Parathyroid adenoma (tissue), 2 donors: ENCODE measurements at regions not wholly inside any gene's neighbourhood (a gene's known extent, or its start where the extent isn't known, plus 50 kb on each side); places are given as distances from the start of the nearest gene placed in this dataset.

Source experiments
- H2AFZ ChIP-seq: fragments of 300-600 bp; sonication (generic); one replicate; pipeline ENCODE4 v1.7.0; 2017; ENCODE audit warnings: antibody characterized with exemption, mild to moderate bottlenecking
- H3K27ac ChIP-seq: fragments of 300-600 bp; sonication (generic); one replicate; pipeline ENCODE4 v1.7.0; 2017
- H3K27me3 ChIP-seq: fragments of 300-600 bp; sonication (generic); one replicate; pipeline ENCODE4 v1.7.0; 2017; ENCODE audit warnings: low read length; ENCODE audit not compliant: control insufficient read depth, insufficient read depth
- H3K36me3 ChIP-seq: fragments of 300-600 bp; sonication (generic); one replicate; pipeline ENCODE4 v1.7.0; 2017; ENCODE audit warnings: low read length; ENCODE audit not compliant: control insufficient read depth, insufficient read depth
- H3K4me1 ChIP-seq: fragments of 300-600 bp; sonication (generic); one replicate; pipeline ENCODE4 v1.7.0; 2017; ENCODE audit warnings: control low read depth
- H3K4me2 ChIP-seq: fragments of 300-600 bp; sonication (generic); one replicate; pipeline ENCODE4 v1.7.0; 2017; ENCODE audit warnings: low read length
- H3K4me3 ChIP-seq: fragments of 300-600 bp; sonication (generic); one replicate; pipeline ENCODE4 v1.7.0; 2017; ENCODE audit warnings: low read depth, low read length
- H3K79me2 ChIP-seq: fragments of 300-600 bp; sonication (generic); one replicate; pipeline ENCODE4 v1.7.0; 2017; ENCODE audit warnings: control low read depth
- H3K9ac ChIP-seq: fragments of 300-600 bp; sonication (generic); one replicate; pipeline ENCODE4 v1.7.0; 2017; ENCODE audit warnings: mild to moderate bottlenecking
- H3K9me3 ChIP-seq: fragments of 300-600 bp; sonication (generic); one replicate; pipeline ENCODE4 v1.7.0; 2017; ENCODE audit warnings: low read length; ENCODE audit not compliant: control insufficient read depth
- CTCF ChIP-seq: fragments of 300-600 bp; sonication (generic); IDR thresholded peaks from one replicate; pipeline ENCODE4 v1.7.0; 2017; ENCODE audit warnings: antibody characterized with exemption, mild to moderate bottlenecking
- donor health status: primary hyperparathyroidism.

- Histone ChIP-seq H3K4me3 (no peak overlapping the region), H3K36me3 (no peaks in the 10 kb centered on the region), H3K27ac (no peak overlapping the region), H3K9me3 (no peaks in the 10 kb centered on the region), H2AFZ (no peak overlapping the region), H3K4me1 (no peaks in the 10 kb centered on the region), H3K9ac (no peak overlapping the region), H3K4me2 (no peak overlapping the region), H3K79me2 (no peaks in the 10 kb centered on the region), H3K27me3 (no peaks in the 10 kb centered on the region)
- TF ChIP-seq CTCF: no peak
Measured at GRCh38 chr2:215760557-215760956, 252.8 kb downstream of the MREG start.

- no peaks in the 10 kb centered on the region for H3K79me2 ChIP-seq
- no peaks in the 10 kb centered on the region for H3K9me3 ChIP-seq
- no peak for TF ChIP-seq CTCF
- no peaks in the 10 kb centered on the region for H3K27me3 ChIP-seq
- no peak overlapping the region for H3K27ac ChIP-seq
- no peak overlapping the region for H3K9ac ChIP-seq
- no peak overlapping the region for H3K4me2 ChIP-seq
- no peaks in the 10 kb centered on the region for H3K36me3 ChIP-seq
- no peak overlapping the region for H3K4me3 ChIP-seq
- no peak overlapping the region for H2AFZ ChIP-seq
- no peaks in the 10 kb centered on the region for H3K4me1 ChIP-seq
Measured at GRCh38 chr2:215760091-215760490, 253.3 kb downstream of the MREG start.

- H3K27ac ChIP-seq: no peak overlapping the region
- no peak for TF ChIP-seq CTCF
Measured at GRCh38 chr2:215758691-215759090, 254.7 kb downstream of the MREG start.

GRCh38 chr2:215756346-215756730 is 257.0 kb downstream of the MREG start:
- no peaks in the 10 kb centered on the region for H3K36me3 ChIP-seq
- TF ChIP-seq CTCF: no peak
- H2AFZ ChIP-seq: no peak overlapping the region
- no peak overlapping the region for H3K27ac ChIP-seq
- H3K4me3 ChIP-seq: no peak overlapping the region
- no peak overlapping the region for H3K4me2 ChIP-seq
- no peak overlapping the region for H3K9ac ChIP-seq
- H3K4me1 ChIP-seq: no peaks in the 10 kb centered on the region
- H3K9me3 ChIP-seq: no peaks in the 10 kb centered on the region
- H3K79me2 ChIP-seq: no peaks in the 10 kb centered on the region
- no peaks in the 10 kb centered on the region for H3K27me3 ChIP-seq

More at GRCh38 chr2:215758691-215759090, 254.7 kb downstream of the MREG start:
- Histone ChIP-seq H3K4me3 (no peak overlapping the region), H3K4me1 (no peaks in the 10 kb centered on the region), H3K9ac (no peak overlapping the region), H3K4me2 (no peak overlapping the region), H2AFZ (no peak overlapping the region), H3K9me3 (no peaks in the 10 kb centered on the region), H3K36me3 (no peaks in the 10 kb centered on the region), H3K27me3 (no peaks in the 10 kb centered on the region), H3K79me2 (no peaks in the 10 kb centered on the region)

GRCh38 chr2:215755641-215756345 is 257.6 kb downstream of the MREG start:
- H3K4me2 ChIP-seq: no peak overlapping the region
- H3K27me3 ChIP-seq: no peaks in the 10 kb centered on the region
- TF ChIP-seq CTCF: no peak
- no peak overlapping the region for H3K27ac ChIP-seq
- no peak overlapping the region for H3K4me3 ChIP-seq
- H3K4me1 ChIP-seq: no peaks in the 10 kb centered on the region
- no peak overlapping the region for H2AFZ ChIP-seq
- H3K79me2 ChIP-seq: no peaks in the 10 kb centered on the region
- no peaks in the 10 kb centered on the region for H3K9me3 ChIP-seq
- H3K9ac ChIP-seq: no peak overlapping the region
- no peaks in the 10 kb centered on the region for H3K36me3 ChIP-seq
